NOMO-1 treated with dmso at 0.1 percent for 144 hours (cell line): ENCODE measurements at regions not wholly inside any gene's neighbourhood (a gene's known extent, or its start where the extent isn't known, plus 50 kb on each side); places are given as distances from the start of the nearest gene placed in this dataset.
"Not testable (repeated sequence)": the region's sequence is repeated elsewhere in the genome, so short reads cannot be mapped to it uniquely, and the experiment has no call there.

ENCODE experiments used
- DNase-seq: peaks from one replicate; lab custom pipeline; 2025; ENCODE audit not compliant: unreplicated experiment; lab: John Stamatoyannopoulos, UW

DNA sequence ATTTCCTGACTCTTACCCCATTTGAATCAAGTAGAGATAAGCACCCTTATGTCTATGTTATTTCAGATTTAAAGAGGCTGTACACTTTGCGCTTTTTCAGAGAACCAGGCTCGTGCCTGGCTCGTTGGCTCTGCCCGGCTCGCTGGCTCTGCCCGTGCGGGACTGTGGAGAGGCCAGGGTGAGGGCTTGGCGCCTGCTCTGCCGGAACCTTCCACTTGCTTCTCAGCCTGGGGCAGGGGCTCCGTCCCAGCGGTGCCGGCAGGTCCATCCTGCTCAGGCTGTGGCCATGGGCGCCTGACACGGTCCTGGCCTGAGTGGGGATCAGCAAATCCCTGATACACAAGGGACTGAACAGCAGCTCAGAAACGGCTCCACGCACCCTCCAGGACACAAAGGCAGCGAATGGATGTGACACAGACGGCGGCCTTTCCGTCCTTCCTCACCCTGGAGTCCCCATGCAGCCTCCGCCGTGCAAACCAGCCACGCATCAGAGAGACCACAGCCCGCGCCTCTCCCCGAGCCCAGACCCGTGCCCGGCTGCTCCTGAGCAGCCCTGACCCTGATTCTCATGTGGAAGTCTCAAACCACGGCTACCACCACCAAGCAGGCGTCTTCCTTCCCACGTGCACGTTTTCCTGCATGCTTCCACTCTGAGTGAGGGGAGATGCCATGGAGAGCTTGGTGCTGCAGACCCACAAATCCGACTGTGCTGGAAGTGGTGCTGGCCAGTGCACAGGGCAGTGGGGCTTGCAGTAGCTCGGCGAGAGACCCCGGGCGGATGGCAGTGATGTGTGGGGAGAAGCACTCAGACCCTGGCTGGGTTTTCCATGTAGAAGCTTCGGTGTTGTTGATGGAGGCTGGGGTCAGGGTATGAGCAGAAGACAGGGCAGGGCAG, 233.9 kb downstream of the ERMARD start:
- no peak for DNase-seq

DNA sequence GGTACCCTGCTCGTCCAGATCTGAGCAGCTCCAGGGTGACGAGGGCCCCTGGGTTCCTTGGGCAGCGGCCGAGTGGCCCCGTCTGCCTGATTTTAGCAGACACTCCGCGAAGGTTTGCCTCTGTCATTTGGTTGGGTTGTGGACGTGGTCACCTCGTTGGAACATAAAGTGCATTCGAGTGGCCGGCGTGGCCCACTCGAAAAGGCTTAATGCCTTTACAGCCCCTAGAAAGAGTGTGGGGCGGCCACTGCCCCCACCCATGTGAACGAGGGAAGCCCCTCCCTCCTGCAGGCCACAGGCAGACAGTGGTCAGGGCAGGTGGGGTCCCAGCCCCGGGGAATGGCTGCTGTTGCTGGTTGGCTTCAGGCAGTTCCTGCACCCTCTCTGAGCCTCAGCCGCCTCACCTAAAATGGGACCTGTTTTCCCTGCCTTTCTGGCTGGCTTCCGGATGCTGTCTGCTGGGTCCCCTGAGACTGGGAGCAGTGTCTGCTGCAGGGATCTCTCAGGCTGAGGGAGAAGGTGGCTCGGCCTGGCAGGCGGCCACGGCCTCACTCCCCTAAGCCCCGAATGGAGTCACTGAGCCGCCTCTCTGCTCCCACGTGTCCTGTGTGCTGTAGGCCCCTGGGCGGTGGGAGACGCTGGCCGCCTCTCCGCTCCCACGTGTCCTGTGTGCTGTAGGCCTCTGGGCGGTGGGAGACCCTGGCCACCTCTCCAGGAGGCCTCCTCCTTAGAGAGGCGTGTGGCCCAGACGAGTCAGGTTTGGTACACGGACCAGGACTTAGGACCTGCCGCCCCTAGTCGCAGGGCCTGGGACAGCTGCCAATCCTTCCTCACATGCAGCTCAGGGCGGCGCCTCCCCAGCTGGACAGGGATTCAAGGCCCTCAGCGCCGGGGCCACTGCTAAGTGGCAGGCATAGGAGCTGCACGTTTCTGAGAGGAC, 233.0 kb downstream of the ERMARD start:
- no peak for DNase-seq

DNA sequence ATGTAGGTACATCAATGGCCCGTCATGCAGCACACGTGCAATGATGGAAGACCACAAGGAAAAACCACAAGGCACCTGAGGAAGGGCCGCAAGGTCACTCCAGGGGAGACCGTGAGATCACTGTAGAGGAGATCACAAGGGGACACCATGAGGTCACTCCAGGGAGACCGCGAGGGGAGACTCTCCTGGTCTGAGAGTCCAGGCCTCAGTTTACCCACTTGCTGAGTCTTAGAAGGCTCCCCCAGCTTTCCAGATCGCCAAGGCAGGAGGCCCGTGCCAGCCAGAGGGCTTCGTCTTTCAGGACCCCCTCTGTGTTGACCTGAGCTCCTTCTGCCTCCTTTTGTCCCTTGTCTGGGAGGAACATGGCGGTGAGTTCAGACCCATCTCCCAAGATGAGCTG, 232.2 kb downstream of the ERMARD start:
- DNase-seq = no peak

DNA sequence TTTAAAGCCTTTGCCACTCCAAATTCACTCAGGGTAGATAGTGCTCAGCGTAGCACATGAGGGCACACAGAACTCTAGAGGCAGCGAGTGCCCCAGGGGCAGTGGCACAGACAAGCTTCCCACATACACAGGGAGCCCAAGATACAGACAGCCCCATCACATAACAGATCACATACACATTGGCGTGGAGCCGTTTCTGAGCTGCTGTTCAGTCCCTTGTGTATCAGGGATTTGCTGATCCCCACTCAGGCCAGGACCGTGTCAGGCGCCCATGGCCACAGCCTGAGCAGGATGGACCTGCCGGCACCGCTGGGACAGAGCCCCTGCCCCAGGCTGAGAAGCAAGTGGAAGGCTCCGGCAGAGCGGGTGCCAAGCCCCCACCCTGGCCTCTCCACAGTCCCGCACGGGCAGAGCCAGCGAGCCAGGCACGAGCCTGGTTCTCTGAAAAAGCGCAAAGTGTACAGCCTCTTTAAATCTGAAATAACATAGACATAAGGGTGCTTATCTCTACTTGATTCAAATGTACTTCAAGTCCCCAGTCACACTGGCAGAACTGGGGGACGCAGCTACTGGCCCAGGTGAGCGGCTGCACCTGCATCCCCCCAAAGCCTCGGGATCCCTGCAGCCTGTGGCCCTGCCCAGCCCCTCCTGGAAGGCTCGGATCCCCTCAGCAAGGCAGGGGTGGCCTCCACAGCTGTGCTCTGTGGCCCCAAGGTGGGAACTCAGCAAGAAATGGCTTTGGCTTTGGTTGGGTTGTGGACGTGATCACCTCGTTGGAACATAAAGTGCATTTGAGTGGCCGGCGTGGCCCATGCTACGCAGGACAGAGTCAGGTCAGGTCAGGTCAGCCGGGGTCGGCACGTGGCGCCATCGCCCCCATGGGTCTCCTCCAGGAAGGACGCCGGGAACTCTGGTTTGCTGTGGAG, 231.3 kb downstream of the ERMARD start:
- DNase-seq = no peak

DNA sequence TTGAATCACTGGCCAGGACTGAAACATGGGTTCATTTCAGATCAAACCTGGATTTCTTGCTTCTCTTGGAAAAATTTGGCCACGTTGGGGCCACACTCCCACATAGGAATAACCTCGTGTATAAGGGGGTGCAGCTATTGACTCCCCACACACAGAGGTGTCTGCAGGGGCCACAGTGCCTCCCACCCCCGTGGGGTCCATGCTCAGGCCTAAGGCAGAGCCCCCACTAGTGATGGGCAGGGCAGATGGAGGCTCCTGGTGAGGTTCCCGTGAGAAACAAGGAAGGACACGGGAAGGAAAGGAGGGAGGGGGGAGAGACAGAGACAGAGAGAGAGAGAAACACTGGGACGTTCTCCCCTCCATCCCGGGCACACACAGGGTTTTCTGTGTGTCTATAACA, 230.5 kb downstream of the ERMARD start:
- no peak for DNase-seq

DNA sequence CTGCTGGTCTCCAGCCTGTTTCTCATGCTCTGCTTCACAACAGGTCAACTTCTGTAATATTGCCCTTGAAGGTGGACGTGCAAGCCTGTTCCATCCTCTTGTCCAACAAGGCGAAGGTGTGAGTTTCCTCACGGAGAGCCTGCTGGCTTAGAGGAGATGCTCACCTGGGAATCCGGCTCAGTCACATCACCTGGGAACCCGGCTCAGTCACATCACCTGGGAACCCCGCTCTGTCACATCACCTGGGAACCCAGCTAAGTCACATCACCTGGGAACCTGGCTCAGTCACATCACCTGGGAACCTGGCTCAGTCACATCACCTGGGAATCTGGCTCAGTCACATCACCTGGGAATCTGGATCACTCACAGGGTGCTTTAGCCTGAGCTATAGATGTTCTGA, 230.1 kb downstream of the ERMARD start:
- DNase-seq = no peak

DNA sequence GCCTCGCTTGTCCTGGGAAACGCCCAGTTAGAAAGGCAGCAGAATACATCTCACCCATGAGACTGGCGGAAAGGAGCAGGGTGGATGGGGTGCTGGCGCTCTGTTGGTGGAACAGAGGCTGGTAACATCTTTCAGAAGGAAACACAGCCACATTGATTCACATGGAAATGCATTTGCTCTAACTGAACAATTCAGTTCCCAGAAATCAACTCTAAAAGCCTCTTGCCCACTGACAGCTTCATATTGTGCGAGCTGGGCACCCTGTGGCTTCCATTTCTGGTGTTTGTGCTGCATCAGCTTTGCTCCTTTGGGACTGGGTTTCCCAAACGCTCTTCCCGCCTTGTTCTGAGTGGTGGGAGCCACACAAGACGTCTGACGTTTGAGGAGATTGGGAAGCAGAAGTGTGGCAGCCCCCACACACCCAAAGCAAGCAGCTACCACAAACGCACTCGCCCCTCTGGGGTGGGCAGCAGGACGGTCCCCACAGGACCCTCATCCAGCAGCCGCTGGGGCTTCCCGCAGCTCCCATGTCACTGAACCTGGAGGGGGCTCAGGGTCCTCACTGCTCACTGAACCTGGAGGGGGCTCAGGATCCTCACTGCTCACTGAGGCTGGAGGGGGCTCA, 229.5 kb downstream of the ERMARD start:
- DNase-seq = no peak

DNA sequence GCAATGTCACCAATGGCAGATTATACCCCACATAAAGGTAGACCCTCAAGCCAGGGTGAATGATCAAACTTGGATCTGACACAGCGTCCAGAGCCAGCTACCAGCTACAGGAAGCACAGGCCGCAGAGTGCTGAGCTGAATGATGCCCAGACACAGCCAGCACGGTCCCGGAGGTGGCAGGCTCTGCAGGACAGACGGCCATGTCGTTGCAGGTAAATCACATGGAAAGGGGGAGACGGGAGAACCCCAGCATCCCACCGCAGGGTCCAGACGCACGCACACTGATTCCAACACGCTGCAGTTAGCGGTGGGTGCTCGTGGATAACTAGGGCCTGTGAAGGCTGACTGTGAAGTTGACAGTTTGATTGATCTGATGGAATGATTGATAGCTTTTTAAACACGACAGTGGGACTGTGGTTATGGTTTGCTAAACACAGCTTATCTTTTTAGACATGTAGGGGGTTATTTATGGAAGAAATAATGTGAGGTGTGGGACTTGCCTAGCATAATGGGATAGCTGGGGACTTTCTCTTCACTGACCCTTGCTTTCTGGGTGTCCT, 228.5 kb downstream of the ERMARD start:
- no peak for DNase-seq

DNA sequence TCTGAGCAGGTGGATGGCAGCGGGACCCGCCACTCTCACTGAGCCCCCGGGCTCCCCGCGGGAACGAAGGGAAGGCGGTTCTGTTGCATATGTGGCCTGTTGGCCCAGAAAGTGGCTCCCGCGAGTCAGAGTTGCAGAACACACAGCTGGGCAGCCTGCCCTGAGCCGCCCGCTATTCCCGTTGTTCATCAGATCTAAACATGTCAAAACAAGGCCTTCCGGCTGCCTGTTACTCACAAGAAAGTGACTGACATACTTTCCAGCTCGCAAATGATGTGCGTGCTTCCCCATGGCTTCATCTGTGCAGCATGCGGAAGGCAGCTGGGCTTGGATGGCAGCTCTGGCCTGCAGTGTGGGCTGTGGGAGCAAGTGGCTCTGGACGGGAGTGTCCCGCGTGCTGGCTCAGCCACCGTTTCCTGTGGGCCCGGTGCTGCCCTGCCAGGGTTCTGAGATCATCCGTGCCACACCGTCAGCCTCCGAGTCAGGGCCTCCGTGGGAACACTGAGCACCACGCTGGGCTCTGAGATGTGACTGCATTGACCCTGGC, 227.3 kb downstream of the ERMARD start:
- DNase-seq = no peak

DNA sequence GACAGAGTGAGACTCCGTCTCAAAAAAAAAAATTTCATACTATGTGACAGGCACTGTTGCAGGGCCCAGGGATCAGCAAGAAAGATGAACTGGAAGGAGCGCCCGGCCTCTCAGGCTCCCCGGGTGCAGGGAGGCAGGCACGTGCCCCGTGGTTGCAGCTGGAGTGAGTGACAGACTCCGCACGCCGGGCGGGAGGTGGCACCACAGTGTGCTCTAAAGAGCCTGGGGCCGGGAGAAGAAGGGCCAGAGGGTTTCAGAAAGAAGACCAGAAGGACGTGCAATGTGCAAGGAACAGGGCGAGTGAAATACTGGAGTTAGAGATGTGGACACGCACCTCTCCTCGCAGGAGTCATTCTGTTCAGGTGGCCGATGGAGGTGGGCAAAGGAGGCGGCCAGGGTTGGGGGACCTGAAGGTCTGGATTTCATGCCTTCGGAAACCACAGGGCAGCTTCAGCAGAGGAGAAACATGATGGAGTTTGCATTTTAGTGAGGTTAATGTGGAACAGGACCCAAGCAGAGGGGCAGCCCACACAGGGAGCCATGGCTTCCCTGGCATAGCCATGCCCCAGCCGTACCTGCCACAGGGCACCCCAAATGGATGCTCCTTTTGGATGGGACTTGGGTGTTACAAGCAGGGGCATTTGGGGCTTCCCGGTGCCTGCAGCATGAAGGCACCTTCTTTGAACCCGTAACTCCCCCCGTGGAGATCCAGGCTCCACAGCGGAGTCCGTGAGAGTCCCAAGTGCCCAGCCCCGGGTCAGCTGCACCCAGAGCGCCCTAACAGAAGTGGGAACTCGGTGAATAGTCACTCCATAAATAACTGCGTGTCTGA, 226.2 kb downstream of the ERMARD start:
- DNase-seq = no peak

DNA sequence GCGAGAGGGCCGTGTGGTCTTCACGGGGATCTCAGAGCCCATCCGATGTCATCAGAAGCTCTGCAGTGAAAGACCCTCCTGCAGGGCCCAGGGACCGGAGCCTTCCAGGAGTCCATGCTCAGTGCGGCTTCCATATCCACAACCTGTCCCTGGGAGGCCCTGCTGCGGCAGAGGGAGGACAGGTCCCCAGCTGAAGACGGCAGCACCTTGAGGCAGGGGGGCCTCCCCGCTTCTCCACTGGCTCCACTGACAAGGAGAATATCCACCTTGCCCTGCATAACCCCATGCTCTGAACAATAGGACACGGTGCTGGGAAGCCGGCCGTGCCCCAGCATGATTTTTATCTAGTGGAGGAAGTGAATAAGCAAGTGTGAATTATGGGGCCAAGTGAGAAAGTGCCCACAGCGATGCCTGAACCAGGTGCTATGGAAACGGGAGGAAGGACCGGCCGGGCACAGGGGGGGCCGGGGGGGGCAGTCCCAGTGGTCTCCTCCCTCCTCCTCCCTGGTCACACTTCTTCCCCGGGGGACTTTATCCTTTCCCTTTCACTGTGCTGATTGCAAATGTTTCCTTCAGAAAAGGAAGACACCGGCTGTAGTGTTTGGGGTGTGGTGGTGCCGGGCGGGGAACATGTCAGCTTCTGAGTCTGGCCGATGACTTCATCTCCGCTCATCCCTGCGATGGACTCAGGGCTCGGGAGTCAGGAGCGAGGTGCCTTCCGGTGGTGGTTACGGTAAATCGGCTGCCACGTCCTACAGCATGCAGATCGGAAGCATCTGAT, 225.1 kb downstream of the ERMARD start:
- DNase-seq = no peak

DNA sequence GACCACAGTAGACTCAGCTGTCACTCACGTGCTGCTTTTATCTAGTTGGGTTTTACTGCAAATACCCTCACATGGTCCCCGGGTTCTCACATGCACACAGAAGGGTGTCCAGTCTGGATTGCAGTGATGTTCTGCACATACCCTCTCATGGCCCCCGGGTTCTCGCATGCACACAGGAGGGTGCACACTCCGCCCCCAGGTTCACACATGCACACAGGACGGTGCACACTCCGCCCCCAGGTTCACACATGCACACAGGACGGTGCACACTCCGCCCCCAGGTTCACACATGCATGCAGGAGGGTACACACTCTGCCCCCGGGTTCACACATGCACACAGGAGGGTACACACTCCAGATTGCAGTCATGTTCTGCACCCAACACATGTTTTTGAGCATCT, 224.3 kb downstream of the ERMARD start:
- DNase-seq = no peak

DNA sequence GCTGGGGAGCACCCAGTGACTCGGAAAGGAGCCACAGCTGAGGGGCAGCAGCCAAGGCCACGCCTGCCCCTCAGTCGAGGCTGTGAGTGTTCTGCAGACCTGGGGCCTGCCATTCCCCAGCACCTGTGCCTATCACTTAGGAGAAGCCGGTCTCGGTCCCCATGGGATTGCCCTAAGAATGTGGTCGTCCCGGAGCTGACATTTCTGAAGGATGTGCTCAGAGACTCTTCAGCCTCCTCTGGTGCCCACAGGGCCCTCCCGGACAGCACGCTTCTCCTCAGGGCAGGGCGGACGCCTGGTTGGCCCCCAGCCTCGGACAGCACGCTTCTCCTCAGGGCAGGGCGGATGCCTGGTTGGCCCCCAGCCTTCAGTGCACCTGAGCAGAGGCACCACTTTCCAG, 223.9 kb downstream of the ERMARD start:
- no peak for DNase-seq

DNA sequence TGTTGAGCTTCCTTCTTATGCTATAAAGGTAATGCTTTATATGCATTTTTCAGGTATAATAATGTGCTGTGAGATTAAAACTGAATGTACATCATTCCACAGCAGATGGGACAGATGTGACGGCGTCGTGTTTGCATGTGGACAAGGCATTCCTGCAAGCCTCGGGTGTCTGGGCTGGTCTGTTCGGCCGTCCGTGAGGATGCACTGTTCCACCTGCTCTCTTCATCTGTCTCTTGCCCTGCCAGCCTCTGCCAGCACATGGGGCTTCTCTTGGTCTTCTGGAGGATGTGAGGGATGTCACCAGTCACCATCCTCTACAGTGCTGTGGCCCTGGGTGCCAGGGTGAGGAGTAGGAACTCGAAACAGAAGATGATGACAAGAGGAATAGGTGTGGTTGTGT, 223.2 kb downstream of the ERMARD start:
- DNase-seq = no peak

DNA sequence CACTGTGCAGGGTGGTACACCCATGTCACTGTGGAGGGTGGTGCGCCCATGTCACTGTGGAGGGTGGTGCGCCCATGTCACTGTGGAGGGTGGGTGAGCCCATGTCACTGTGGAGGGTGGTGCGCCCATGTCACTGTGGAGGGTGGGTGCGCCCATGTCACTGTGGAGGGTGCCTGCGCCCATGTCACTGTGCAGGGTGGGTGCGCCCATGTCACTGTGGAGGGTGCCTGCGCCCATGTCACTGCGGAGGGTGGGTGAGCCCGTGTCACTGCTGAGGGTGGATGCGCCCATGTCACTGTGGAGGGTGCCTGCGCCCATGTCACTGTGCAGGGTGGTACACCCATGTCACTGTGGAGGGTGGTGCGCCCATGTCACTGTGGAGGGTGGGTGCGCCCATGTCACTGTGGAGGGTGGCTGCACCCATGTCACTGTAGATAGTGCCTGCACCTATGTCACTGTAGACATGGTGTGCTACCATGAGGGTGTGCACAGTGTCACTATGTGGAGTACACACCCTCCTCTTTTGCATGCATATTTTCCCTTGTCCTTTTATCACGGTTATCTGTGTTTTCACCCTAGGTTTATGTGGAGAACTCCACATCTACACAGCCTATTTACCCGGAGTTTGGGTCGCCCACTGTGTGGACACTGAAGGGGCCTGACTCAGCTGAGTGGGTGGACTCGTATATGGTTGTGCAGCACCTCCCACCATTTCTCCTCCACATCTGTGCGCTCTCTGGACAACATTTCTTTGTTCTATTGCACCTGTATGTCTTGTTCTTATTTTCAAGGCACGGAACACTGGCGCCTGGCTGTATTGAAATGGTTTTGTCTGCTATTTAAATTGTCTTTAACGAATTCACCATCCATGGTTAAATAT, 222.4 kb downstream of the ERMARD start:
- DNase-seq = not testable (repeated sequence)

DNA sequence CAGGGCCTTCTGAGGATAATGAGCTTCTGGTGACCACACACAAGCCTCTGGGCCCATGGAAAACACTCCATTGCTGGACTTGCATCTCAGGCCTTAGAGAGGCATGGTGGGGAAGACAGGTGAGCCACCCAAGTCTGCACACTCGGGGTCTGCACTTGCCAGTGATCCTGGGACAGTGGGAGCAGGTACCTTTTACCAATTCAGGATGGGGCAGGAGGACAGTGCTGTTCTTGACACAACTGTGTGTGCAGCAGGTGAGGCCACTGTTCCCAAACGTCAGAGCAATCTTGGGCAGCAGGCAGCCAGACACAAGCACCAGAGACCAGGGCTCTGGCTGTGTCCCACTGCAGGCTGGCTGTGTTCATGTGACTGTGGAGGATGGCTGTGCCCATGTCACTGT, 221.3 kb downstream of the ERMARD start:
- no peak for DNase-seq

DNA sequence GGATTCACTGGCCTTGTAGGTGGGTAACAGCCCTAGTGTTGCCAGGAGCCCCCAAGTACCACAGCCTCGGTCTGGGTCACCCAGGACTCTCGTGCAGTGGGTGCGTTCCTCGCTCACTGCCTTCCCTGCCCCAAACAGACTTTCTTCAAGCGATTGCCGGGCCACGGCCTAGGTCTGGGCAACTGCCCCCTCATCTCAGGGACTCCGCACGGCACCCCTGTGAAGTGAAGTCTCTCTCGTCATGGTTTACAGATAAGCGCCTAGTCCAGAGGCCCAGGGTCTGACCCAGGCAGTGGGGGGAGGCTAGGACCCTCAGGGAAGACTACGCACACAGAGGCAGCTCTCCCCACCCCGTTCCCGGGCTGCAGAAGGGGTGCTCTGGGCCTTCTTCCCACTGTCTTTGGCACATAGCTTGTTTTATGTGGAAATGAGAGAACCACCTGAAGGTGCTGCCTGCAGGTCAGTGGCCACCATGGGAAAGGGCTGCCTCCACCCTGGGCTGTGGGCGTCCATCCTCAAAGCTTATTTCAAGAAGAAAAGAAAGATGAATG, 220.8 kb downstream of the ERMARD start:
- DNase-seq = no peak
